ENCODE measurements at regions not wholly inside any gene's neighbourhood (a gene's known extent, or its start where the extent isn't known, plus 50 kb on each side); places are given as distances from the start of the nearest gene placed in this dataset.
A peak's percentile ranks its signal among the peaks of the same experiment; 100 is the strongest.

- no peak for TF ChIP-seq MXD1 (CRISPR knock-in tag; IDR thresholded peaks at IDR 0.05; ENCODE audit: borderline replicate concordance, poor library complexity, severe bottlenecking)
- TF ChIP-seq CCNT2 (IDR thresholded peaks at IDR 0.05; ENCODE audit: borderline replicate concordance, extremely low read depth, insufficient read length, low read depth, low read length), result peak; percentile 35
- 0 out of 2 replicates have a peak, but pooled peaks have one; percentile 17 for TF ChIP-seq LEF1 (IDR thresholded peaks at IDR 0.05)
- TF ChIP-seq JUN (IDR thresholded peaks at IDR 0.05; ENCODE audit: borderline replicate concordance, low read depth, low read length), result no peak
- no peak for TF ChIP-seq JUN (CRISPR knock-in tag; IDR thresholded peaks at IDR 0.05; ENCODE audit: borderline replicate concordance)
- TF ChIP-seq TCFL5 (CRISPR knock-in tag; conservative IDR thresholded peaks at IDR 0.05), result no peak
- no peak for TF ChIP-seq SMAD4 (CRISPR knock-in tag; conservative IDR thresholded peaks at IDR 0.05)
- TF ChIP-seq MTA3 (IDR thresholded peaks at IDR 0.05; ENCODE audit: borderline replicate concordance), result 0 out of 2 replicates have a peak, but pooled peaks have one; percentile 42
- TF ChIP-seq POLR2AphosphoS2 (IDR thresholded peaks at IDR 0.05; ENCODE audit: low read length), result no peak
- TF ChIP-seq ZEB2 (IDR thresholded peaks at IDR 0.05), result no peak
- TF ChIP-seq SMARCE1 (IDR thresholded peaks at IDR 0.05), result peak; percentile 49; the same call in 1 of the 2 replicates
- no peak for TF ChIP-seq FOXM1 (IDR thresholded peaks at IDR 0.05; ENCODE audit: low read depth)
- no peak for TF ChIP-seq FOXM1 (CRISPR knock-in tag; IDR thresholded peaks at IDR 0.05; ENCODE audit: low read depth)
- TF ChIP-seq FOXJ2 (tag; IDR thresholded peaks at IDR 0.05), result peak; percentile 81
- no peak for TF ChIP-seq JUND (IDR thresholded peaks at IDR 0.05; ENCODE audit: borderline replicate concordance, low read depth, low read length)
- TF ChIP-seq JUND (tag; IDR thresholded peaks at IDR 0.05; ENCODE audit: borderline replicate concordance, low read depth, low read length), result peak; percentile 53; the same call in 1 of the 3 replicates
- TF ChIP-seq EP300 (IDR thresholded peaks at IDR 0.05; ENCODE audit: low read length), result peak; percentile 44
- TF ChIP-seq CTBP1 (IDR thresholded peaks at IDR 0.05; ENCODE audit: borderline replicate concordance), result 0 out of 2 replicates have a peak, but pooled peaks have one; percentile 12
- TF ChIP-seq, protein P1, sequence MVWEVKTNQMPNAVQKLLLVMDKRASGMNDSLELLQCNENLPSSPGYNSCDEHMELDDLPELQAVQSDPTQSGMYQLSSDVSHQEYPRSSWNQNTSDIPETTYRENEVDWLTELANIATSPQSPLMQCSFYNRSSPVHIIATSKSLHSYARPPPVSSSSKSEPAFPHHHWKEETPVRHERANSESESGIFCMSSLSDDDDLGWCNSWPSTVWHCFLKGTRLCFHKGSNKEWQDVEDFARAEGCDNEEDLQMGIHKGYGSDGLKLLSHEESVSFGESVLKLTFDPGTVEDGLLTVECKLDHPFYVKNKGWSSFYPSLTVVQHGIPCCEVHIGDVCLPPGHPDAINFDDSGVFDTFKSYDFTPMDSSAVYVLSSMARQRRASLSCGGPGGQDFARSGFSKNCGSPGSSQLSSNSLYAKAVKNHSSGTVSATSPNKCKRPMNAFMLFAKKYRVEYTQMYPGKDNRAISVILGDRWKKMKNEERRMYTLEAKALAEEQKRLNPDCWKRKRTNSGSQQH (CRISPR knock-in tag; IDR thresholded peaks at IDR 0.05), result no peak
- no peak for TF ChIP-seq ZNF76 (CRISPR knock-in tag; IDR thresholded peaks at IDR 0.05; ENCODE audit: borderline replicate concordance)
- TF ChIP-seq DPF2 (IDR thresholded peaks at IDR 0.05), result peak; percentile 54; the same call in 1 of the 2 replicates
- no peak for TF ChIP-seq GTF2A2 (tag; IDR thresholded peaks at IDR 0.05)
- TF ChIP-seq, protein P2, sequence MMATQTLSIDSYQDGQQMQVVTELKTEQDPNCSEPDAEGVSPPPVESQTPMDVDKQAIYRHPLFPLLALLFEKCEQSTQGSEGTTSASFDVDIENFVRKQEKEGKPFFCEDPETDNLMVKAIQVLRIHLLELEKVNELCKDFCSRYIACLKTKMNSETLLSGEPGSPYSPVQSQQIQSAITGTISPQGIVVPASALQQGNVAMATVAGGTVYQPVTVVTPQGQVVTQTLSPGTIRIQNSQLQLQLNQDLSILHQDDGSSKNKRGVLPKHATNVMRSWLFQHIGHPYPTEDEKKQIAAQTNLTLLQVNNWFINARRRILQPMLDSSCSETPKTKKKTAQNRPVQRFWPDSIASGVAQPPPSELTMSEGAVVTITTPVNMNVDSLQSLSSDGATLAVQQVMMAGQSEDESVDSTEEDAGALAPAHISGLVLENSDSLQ (IDR thresholded peaks at IDR 0.05), result 0 out of 2 replicates have a peak, but pooled peaks have one; percentile 13
These were observed 69.3 kb downstream of the CTSL start (continued) for GRCh38 chr9:87795178-87795577.
